Endothelial cell of umbilical vein (primary cell): ENCODE measurements at regions not wholly inside any gene's neighbourhood (a gene's known extent, or its start where the extent isn't known, plus 50 kb on each side); places are given as distances from the start of the nearest gene placed in this dataset.

ENCODE experiments used
- BruUV-seq: library from RNA; stranded (reverse); fragments of 400-500 nt; replicated peaks from 2 replicates; lab custom pipeline; 2021; lab: Mats Ljungman, UMichigan
- CTCF ChIA-PET: fragments of 300-600, 350-600 bp; sonication (Branson Sonifier 250); formaldehyde crosslinking; loops from one replicate; lab custom pipeline; 2021; ENCODE audit warnings: antibody characterized with exemption, inconsistent platforms; lab: Charles Lee
- POLR2A ChIA-PET: fragments of 300-600, 350-600 bp; sonication (Branson Sonifier 250); formaldehyde crosslinking; loops from one replicate; lab custom pipeline; 2021; ENCODE audit warnings: antibody characterized with exemption, inconsistent platforms; lab: Charles Lee
- DNase-seq: peaks from one replicate; pipeline ENCODE4 v3.0.0-alpha.2; 2011; ENCODE audit warnings: low read depth, low spot score
- FAIRE-seq: peaks from 2 replicates; lab custom pipeline; 2011; peaks lifted over from hg19 to GRCh38; lab: Jason Lieb, UNC
- H2AFZ ChIP-seq: 2 replicates; pipeline ENCODE4 v1.6.0; 2012; ENCODE audit warnings: low read depth, low read length, control low read depth, inconsistent platforms
- H3K27ac ChIP-seq: 2 replicates; pipeline ENCODE4 v1.5.1; 2011; ENCODE audit warnings: low read depth, mild to moderate bottlenecking, control low read depth, low read length, moderate library complexity; ENCODE audit not compliant: insufficient read depth
- H3K27me3 ChIP-seq, 2 experiments: 2 replicates each; pipeline versions ENCODE4 v1.6.0 to v1.6.1; 2011; ENCODE audit warnings: low read length in 2 of 2, mixed read lengths in 1 of 2; ENCODE audit not compliant: control insufficient read depth in 2 of 2, insufficient read depth in 2 of 2
- H3K36me3 ChIP-seq, 2 experiments: 2 replicates in 1 of 2; 3 replicates in 1 of 2; pipeline ENCODE4 v1.5.1; 2011; ENCODE audit warnings: low read length in 2 of 2, mild to moderate bottlenecking in 1 of 2, moderate library complexity in 1 of 2; ENCODE audit not compliant: control insufficient read depth in 2 of 2, insufficient read depth in 2 of 2; ENCODE audit errors: extremely low read depth in 1 of 2
- H3K4me1 ChIP-seq: 3 replicates; pipeline ENCODE4 v1.5.1; 2011; ENCODE audit warnings: mild to moderate bottlenecking, low read length; ENCODE audit not compliant: control insufficient read depth, insufficient read depth; ENCODE audit errors: extremely low read depth
- H3K4me2 ChIP-seq: 2 replicates; pipeline ENCODE4 v1.6.1; 2011; ENCODE audit warnings: low read length, control low read depth, mixed read lengths; ENCODE audit not compliant: insufficient read depth
- H3K4me3 ChIP-seq, 3 experiments: fragments of 200-600 bp in 1 of 3; sonication (generic), shearing (Covaris generic) in 1 of 3; replicated peaks in 1 of 3; 2 replicates each; pipeline ENCODE4 v1.5.1; 2011 to 2016; ENCODE audit warnings: control low read depth in 3 of 3, low read length in 3 of 3, mild to moderate bottlenecking in 2 of 3, inconsistent platforms in 1 of 3, low read depth in 1 of 3, moderate library complexity in 1 of 3; ENCODE audit not compliant: insufficient read depth in 1 of 3
- H3K79me2 ChIP-seq: 2 replicates; pipeline ENCODE4 v1.6.0; 2012; ENCODE audit warnings: low read length, inconsistent platforms; ENCODE audit not compliant: control insufficient read depth, insufficient read depth
- H3K9ac ChIP-seq: replicated peaks from 2 replicates; pipeline ENCODE3; 2011; ENCODE audit warnings: low read length, control low read depth; ENCODE audit not compliant: insufficient read depth; ENCODE audit errors: extremely low read depth
- H3K9me1 ChIP-seq: replicated peaks from 3 replicates; pipeline ENCODE4 v1.6.0; 2011; ENCODE audit warnings: mild to moderate bottlenecking, low read length; ENCODE audit not compliant: control insufficient read depth, insufficient read depth; ENCODE audit errors: extremely low read depth
- H3K9me3 ChIP-seq: replicated peaks from 2 replicates; pipeline ENCODE4 v1.5.1; 2012; ENCODE audit warnings: low read length, inconsistent platforms; ENCODE audit not compliant: control insufficient read depth, insufficient read depth
- H4K20me1 ChIP-seq: replicated peaks from 2 replicates; pipeline ENCODE3; 2011; ENCODE audit warnings: mild to moderate bottlenecking, low read length; ENCODE audit not compliant: control insufficient read depth, insufficient read depth; ENCODE audit errors: extremely low read depth
- CTCF ChIP-seq, 2 donors: IDR thresholded peaks; 1 replicate in 1 of 2; 2 replicates in 1 of 2; pipeline ENCODE4 v1.5.1; 2011; ENCODE audit warnings: low read length in 2 of 2, mild to moderate bottlenecking in 2 of 2, moderate library complexity in 2 of 2, control low read depth in 1 of 2, inconsistent platforms in 1 of 2, low read depth in 1 of 2; ENCODE audit not compliant: insufficient read depth in 1 of 2; ENCODE audit errors: extremely low read depth in 1 of 2
- EZH2 ChIP-seq: IDR thresholded peaks from 2 replicates; pipeline ENCODE4 v1.6.1; 2012; ENCODE audit warnings: borderline replicate concordance, low read depth, mild to moderate bottlenecking, moderate library complexity, low read length, inconsistent platforms; ENCODE audit not compliant: severe bottlenecking
- FOS ChIP-seq: IDR thresholded peaks from 2 replicates; pipeline ENCODE4 v1.6.1; 2011; ENCODE audit warnings: mild to moderate bottlenecking, low read length, moderate library complexity, borderline replicate concordance; ENCODE audit not compliant: insufficient read depth
- GATA2 ChIP-seq: IDR thresholded peaks from 2 replicates; pipeline ENCODE4 v1.7.0; 2011; ENCODE audit warnings: low read depth, mild to moderate bottlenecking, moderate library complexity, mixed read lengths, low read length; ENCODE audit not compliant: insufficient read length, insufficient read depth
- JUN ChIP-seq: IDR thresholded peaks from 2 replicates; pipeline ENCODE4 v1.6.1; 2011; ENCODE audit warnings: borderline replicate concordance, low read depth; ENCODE audit not compliant: insufficient read length, insufficient read depth
- MAX ChIP-seq: IDR thresholded peaks from 2 replicates; pipeline ENCODE4 v1.6.1; 2011; ENCODE audit not compliant: insufficient read depth, insufficient read length
- MYC ChIP-seq: IDR thresholded peaks from one replicate; pipeline ENCODE4 v1.6.1; 2011; ENCODE audit warnings: mild to moderate bottlenecking, low read depth, low read length
- POLR2A ChIP-seq: IDR thresholded peaks from 2 replicates; pipeline ENCODE4 v1.6.1; 2012; ENCODE audit warnings: low read depth, mild to moderate bottlenecking, control low read depth, low read length
- POLR2AphosphoS5 ChIP-seq: IDR thresholded peaks from 2 replicates; pipeline ENCODE4 v1.6.1; 2012; ENCODE audit warnings: low read depth, mild to moderate bottlenecking, control low read depth, low read length, moderate library complexity; ENCODE audit not compliant: insufficient read depth
- dilution Hi-C: fragments of 300-500 bp; cut with MboI; formaldehyde crosslinking; loops from one replicate; pipeline ENCODE4 v1.15.0; 2019; ENCODE audit warnings: low sequenced_read_pairs; ENCODE audit not compliant: extremely low pct_ligation_motif_present
- intact Hi-C: fragments of 100-400 bp; cut with micrococcal nuclease; formaldehyde crosslinking; loops from one replicate; pipeline ENCODE4 v1.10.0; 2022

- TF ChIP-seq MYC (no peak), MAX (no peak), POLR2AphosphoS5 (no peak), POLR2A (no peak), EZH2 (no peak)
- POLR2A ChIA-PET, result no interaction called here
- no peak overlapping the region for H3K27ac ChIP-seq
- H2AFZ ChIP-seq, result no peak overlapping the region
- FAIRE-seq (no peak), DNase-seq (no peak)
- H3K36me3 ChIP-seq, result no peaks in the 10 kb centered on the region
- no peaks in the 10 kb centered on the region for H3K79me2 ChIP-seq
- BruUV-seq, result no TSS peak
- peaks cover 4% of the 10 kb centered on the region for H3K4me1 ChIP-seq
- H3K9ac ChIP-seq, result no peak overlapping the region
- H3K4me2 ChIP-seq, result no peak overlapping the region
- dilution Hi-C loops (no loop called here), intact Hi-C loops (no loop called here)
- no peaks in the 10 kb centered on the region for H3K9me3 ChIP-seq
- H4K20me1 ChIP-seq, result no peaks in the 10 kb centered on the region
- CTCF ChIA-PET, result no interaction called here
- no peaks in the 10 kb centered on the region for H3K9me1 ChIP-seq
- no peak overlapping the region for H3K4me3 ChIP-seq
- no peaks in the 10 kb centered on the region for H3K27me3 ChIP-seq
Measured at GRCh38 chr9:16215353-16215680, 655.2 kb downstream of the BNC2 start.

GRCh38 chr9:16217943-16218701 is 652.3 kb downstream of the BNC2 start:
- POLR2A ChIA-PET, result no interaction called here
- Histone ChIP-seq H3K4me3 (no peak overlapping the region), H3K36me3 (no peaks in the 10 kb centered on the region), H3K4me2 (no peak overlapping the region), H2AFZ (no peak overlapping the region), H3K27me3 (peaks cover 5 to 7% of the 10 kb centered on the region in 2 experiments), H4K20me1 (no peaks in the 10 kb centered on the region), H3K4me1 (peaks cover 4% of the 10 kb centered on the region), H3K27ac (no peak overlapping the region), H3K9ac (no peak overlapping the region), H3K9me3 (no peaks in the 10 kb centered on the region), H3K79me2 (no peaks in the 10 kb centered on the region), H3K9me1 (no peaks in the 10 kb centered on the region)
- dilution Hi-C loops (no loop called here), intact Hi-C loops (no loop called here)
- no peak for DNase-seq
- CTCF ChIA-PET, result no interaction called here
- FAIRE-seq, result no peak
- TF ChIP-seq MYC (no peak), EZH2 (no peak), POLR2A (no peak), GATA2 (no peak), CTCF (IDR thresholded peaks at IDR 0.05; ENCODE audit: extremely low read depth in 1 of 2, insufficient read depth in 1 of 2, low read depth in 1 of 2, low read length in 2 of 2) (no peak), JUN (no peak), FOS (no peak)
- no TSS peak for BruUV-seq
